Epithelial cell of esophagus (primary cell): ENCODE measurements at regions not wholly inside any gene's neighbourhood (a gene's known extent, or its start where the extent isn't known, plus 50 kb on each side); places are given as distances from the start of the nearest gene placed in this dataset.

Source experiments
- DNase-seq: peaks from one replicate; pipeline ENCODE4 v3.0.0; 2010; ENCODE audit warnings: low read depth
- H3K4me3 ChIP-seq: 2 replicates; pipeline ENCODE4 v1.5.1; 2011; ENCODE audit warnings: mild to moderate bottlenecking, low read length, control low read depth
- CTCF ChIP-seq: IDR thresholded peaks from 2 replicates; pipeline ENCODE4 v1.5.1; 2011; ENCODE audit warnings: low read depth, mild to moderate bottlenecking, low read length, control low read depth, inconsistent platforms; ENCODE audit not compliant: insufficient read depth; ENCODE audit errors: missing control alignments

- H3K4me3 ChIP-seq = no peak overlapping the region
- DNase-seq = no peak
- no peak for TF ChIP-seq CTCF
Observed at GRCh38 chr12:77601069-77601468, 229.6 kb upstream of the NAV3 start.

GRCh38 chr12:77600468-77600843 is 230.2 kb upstream of the NAV3 start:
- DNase-seq = no peak
- no peak for TF ChIP-seq CTCF
- H3K4me3 ChIP-seq = no peak overlapping the region

- no peak for TF ChIP-seq CTCF
- no peak overlapping the region for H3K4me3 ChIP-seq
- DNase-seq = no peak
Observed at GRCh38 chr12:77599782-77600467, 230.8 kb upstream of the NAV3 start.

- no peak for DNase-seq
- H3K4me3 ChIP-seq = no peak overlapping the region
- no peak for TF ChIP-seq CTCF
Observed at GRCh38 chr12:77594366-77594765, 236.3 kb upstream of the NAV3 start.

- no peak overlapping the region for H3K4me3 ChIP-seq
- DNase-seq = no peak
- TF ChIP-seq CTCF = no peak
Observed at GRCh38 chr12:77592836-77593235, 237.9 kb upstream of the NAV3 start.

GRCh38 chr12:77591959-77592743 is 238.5 kb upstream of the NAV3 start:
- no peak for TF ChIP-seq CTCF
- DNase-seq = no peak
- H3K4me3 ChIP-seq = no peak overlapping the region

- DNase-seq = no peak
Observed at GRCh38 chr12:77590306-77590705, 240.4 kb upstream of the NAV3 start.

More at GRCh38 chr12:77590306-77590705, 240.4 kb upstream of the NAV3 start:
- TF ChIP-seq CTCF = no peak
- H3K4me3 ChIP-seq = no peak overlapping the region
